HEK293 (cell line): ENCODE measurements at regions not wholly inside any gene's neighbourhood (a gene's known extent, or its start where the extent isn't known, plus 50 kb on each side); places are given as distances from the start of the nearest gene placed in this dataset.

Experiments
- CTCF ChIP-seq: fragments of 450-650 bp; formaldehyde crosslinking; IDR thresholded peaks from 2 replicates; pipeline ENCODE4 v1.5.1; 2016; ENCODE audit warnings: missing biosample characterization, missing genetic modification characterization
- HIC1 ChIP-seq: fragments of 450-650 bp; formaldehyde crosslinking; IDR thresholded peaks from 2 replicates; pipeline ENCODE4 v1.5.1; 2016; ENCODE audit warnings: missing biosample characterization, missing genetic modification characterization
- REST ChIP-seq: fragments of 450-650 bp; formaldehyde crosslinking; IDR thresholded peaks from 2 replicates; pipeline ENCODE4 v1.5.1; 2016; ENCODE audit warnings: missing biosample characterization, missing genetic modification characterization
- ZFP69B ChIP-seq: fragments of 450-650 bp; formaldehyde crosslinking; IDR thresholded peaks from 2 replicates; pipeline ENCODE4 v1.5.1; 2016; ENCODE audit warnings: missing biosample characterization, missing genetic modification characterization
- ZNF114 ChIP-seq: fragments of 450-650 bp; formaldehyde crosslinking; IDR thresholded peaks from 2 replicates; pipeline ENCODE4 v1.5.0; 2017; ENCODE audit warnings: missing biosample characterization, missing genetic modification characterization
- ZNF324 ChIP-seq: fragments of 450-650 bp; formaldehyde crosslinking; IDR thresholded peaks from 2 replicates; pipeline ENCODE4 v1.5.1; 2016; ENCODE audit warnings: missing biosample characterization, missing genetic modification characterization
- ZNF37A ChIP-seq: fragments of 450-650 bp; IDR thresholded peaks from 2 replicates; pipeline ENCODE4 v1.5.1; 2018; ENCODE audit warnings: missing biosample characterization, missing genetic modification characterization
- ZNF623 ChIP-seq: fragments of 450-650 bp; formaldehyde crosslinking; IDR thresholded peaks from 2 replicates; pipeline ENCODE4 v1.5.1; 2016; ENCODE audit warnings: missing biosample characterization, missing genetic modification characterization
- TF ChIP-seq, protein P1 (sequence below): fragments of 450-650 bp; formaldehyde crosslinking; conservative IDR thresholded peaks from 2 replicates; pipeline ENCODE4 v1.5.1; 2016; ENCODE audit warnings: low read depth, missing biosample characterization, missing genetic modification characterization

DNA sequence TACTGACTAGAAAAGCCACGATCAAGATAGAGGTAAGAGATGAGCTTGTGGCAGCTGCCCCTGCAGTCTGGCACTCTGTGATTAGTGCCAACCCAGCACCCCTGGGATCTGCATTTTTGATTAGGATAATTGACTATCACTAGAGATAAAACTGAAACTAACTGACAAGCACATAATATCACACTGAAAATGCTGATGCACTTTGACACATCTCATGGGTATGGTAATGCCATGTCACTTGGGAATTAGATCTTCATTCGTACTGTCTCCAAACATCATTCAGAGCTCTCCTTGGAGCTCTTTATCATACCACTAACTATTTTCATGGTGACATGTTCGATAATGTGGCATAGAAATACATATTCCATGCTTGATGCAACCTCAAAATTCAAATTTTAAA lies 612.9 kb upstream of the BTBD3 start:
- TF ChIP-seq ZNF324 (tag by site-specific recombination) (no peak), ZNF114 (tag by site-specific recombination) (no peak), ZNF37A (tag by site-specific recombination) (no peak), CTCF (tag by site-specific recombination) (no peak), REST (tag by site-specific recombination) (no peak), HIC1 (no peak), ZNF623 (no peak), ZFP69B (tag by site-specific recombination) (no peak)
- TF ChIP-seq, protein P1, sequence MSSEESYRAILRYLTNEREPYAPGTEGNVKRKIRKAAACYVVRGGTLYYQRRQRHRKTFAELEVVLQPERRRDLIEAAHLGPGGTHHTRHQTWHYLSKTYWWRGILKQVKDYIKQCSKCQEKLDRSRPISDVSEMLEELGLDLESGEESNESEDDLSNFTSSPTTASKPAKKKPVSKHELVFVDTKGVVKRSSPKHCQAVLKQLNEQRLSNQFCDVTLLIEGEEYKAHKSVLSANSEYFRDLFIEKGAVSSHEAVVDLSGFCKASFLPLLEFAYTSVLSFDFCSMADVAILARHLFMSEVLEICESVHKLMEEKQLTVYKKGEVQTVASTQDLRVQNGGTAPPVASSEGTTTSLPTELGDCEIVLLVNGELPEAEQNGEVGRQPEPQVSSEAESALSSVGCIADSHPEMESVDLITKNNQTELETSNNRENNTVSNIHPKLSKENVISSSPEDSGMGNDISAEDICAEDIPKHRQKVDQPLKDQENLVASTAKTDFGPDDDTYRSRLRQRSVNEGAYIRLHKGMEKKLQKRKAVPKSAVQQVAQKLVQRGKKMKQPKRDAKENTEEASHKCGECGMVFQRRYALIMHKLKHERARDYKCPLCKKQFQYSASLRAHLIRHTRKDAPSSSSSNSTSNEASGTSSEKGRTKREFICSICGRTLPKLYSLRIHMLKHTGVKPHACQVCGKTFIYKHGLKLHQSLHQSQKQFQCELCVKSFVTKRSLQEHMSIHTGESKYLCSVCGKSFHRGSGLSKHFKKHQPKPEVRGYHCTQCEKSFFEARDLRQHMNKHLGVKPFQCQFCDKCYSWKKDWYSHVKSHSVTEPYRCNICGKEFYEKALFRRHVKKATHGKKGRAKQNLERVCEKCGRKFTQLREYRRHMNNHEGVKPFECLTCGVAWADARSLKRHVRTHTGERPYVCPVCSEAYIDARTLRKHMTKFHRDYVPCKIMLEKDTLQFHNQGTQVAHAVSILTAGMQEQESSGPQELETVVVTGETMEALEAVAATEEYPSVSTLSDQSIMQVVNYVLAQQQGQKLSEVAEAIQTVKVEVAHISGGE = no peak
